ENCODE measurements at regions not wholly inside any gene's neighbourhood (a gene's known extent, or its start where the extent isn't known, plus 50 kb on each side); places are given as distances from the start of the nearest gene placed in this dataset.

DNA sequence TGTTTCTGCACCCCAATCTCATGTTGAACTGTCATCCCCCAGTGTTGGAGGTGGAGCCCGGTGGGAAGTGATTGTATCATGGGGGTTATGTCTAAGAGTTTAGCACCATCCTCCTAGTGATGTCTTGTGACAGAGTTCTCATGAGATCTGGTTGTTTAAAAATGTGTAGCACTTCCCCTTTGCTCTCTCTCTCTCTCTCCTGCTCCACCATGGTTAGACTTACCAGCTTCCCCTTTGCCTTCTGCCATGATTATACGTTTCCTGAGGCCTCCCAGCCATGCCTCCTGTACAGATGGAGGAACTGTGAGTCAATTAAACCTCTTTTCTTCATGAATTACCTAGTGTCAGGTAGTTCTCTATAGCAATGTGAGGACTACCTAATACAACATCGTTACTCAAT, 396.9 kb upstream of the LRATD1 start:
- DNase-seq, result no peak

DNA sequence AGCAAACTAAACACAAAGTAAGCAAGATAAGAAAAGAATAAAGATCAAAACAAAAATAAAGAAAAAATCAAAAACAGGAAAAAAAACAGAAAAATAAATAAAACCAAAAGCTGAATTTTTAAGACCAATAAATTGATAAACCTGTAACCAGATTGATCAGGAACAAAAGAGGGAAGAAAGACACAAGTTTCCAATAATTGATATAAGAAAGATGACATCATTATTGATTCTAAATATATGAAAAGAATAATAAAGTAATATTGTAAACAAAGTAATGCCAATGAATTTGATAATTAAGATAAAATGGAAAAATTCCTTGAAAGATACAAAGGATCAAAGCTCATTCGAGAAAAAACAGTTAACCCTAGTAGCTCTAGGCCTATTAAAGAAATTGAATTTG, 394.6 kb upstream of the LRATD1 start:
- DNase-seq, result no peak

- no peak for DNase-seq
Measured at GRCh38 chr2:14239605-14240004, 392.9 kb upstream of the LRATD1 start.

GRCh38 chr2:14240868-14241267, 391.6 kb upstream of the LRATD1 start:
- no peak for DNase-seq

GRCh38 chr2:14245901-14246300, 386.6 kb upstream of the LRATD1 start:
- no peak for DNase-seq

DNA sequence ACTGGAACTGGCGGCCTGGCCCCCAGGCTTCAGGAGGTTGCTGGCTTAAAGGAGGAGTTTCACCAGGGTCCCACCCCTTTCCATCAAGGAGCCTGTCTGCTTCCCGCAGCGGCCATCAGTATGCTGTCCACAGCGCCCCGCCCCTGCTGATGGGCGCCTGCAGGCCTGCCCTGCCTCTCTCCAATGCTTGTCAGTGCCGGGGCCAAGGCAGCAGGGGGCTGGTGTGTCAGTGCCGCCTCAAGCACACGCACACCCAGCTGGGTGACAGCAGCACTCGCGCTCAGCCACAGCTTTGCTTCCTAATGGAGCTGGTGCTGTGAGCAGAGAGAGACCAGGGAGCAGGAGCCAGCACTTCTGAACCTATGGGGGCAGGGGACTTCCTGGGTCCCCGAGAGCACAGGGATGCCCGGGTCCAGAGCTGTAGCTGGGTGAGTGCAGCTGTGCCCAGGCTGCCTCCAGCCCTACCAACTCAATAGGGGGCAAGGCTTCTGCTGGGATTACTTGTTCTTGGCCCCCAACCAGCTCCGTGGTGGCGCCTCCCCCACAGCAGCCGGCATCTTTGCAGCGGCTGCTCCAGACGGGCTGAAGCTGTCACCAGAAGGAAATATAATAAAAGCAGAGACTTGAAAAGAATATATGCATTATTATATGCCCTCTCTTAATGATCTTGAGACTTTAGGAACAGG, 377.2 kb upstream of the LRATD1 start:
- no peak for DNase-seq

DNA sequence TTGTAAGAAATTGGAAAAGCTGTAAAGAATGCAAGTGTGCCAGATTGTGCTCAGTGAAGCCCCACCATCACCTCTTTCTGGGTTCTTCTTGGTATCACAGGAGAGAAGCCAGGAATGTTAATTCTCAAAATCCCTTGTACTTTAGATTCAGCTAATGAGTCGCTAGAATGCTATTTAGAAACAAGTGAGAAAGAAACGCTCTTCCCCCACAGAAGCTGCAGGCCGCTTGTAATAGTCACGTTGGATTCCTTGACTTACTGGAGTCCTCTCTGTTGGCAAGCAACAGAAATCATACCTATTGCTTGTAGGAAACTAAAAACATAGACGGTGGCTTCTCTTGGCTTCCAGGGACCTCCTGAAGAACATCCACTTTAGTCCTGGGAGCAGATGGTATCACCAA, 375.6 kb upstream of the LRATD1 start:
- DNase-seq, result no peak

GRCh38 chr2:14257801-14258507, 374.6 kb upstream of the LRATD1 start:
- no peak for DNase-seq

- DNase-seq, result no peak
Measured at GRCh38 chr2:14261771-14262170, 370.7 kb upstream of the LRATD1 start.

DNA sequence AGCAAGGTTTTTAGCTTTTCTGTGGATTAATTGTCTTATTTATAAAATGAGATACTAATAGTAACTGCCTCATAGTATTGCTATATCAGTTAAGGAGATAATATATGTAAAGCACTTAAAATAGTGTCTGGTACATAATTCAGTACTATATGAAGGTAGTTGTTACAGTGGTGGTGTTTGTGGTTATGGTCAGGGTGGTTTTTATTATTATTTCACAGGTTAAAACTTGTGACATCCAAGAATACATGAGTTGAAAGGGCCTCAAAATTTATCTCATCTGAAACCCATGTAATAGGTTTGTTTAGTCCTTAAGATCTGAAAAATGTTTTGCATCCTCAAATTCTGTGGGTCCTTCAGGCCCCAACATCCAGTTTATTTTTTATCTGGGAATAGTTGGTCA, 369.5 kb upstream of the LRATD1 start:
- DNase-seq, result no peak

DNA sequence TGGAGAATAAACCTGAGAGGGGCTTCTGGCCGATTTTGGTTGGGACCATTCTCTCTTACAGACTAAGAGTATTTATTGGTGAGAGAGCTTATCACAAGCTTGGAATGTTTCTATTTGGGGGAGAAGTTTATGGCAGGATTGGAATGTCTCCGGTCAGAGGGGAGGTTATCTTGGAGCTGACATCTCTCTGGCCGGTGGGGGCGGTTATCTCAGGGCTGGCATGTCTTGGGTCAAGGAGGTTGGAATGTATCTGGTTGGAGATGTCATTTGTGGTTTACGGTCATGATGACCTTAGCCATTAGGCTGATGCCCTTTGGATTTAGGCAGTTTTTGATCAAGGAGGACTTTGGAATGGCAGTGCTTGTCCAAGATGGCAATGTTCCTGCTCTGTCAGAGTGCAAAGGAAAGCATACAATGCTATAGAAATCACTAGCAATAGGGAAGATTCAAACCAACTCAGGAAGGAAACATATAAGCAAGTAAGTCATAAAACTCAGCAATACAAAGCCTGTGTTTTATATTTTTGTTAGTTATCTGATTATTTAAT, 362.4 kb upstream of the LRATD1 start:
- DNase-seq, result no peak

- no peak for DNase-seq
Measured at GRCh38 chr2:14272396-14273075, 360.0 kb upstream of the LRATD1 start.

DNA sequence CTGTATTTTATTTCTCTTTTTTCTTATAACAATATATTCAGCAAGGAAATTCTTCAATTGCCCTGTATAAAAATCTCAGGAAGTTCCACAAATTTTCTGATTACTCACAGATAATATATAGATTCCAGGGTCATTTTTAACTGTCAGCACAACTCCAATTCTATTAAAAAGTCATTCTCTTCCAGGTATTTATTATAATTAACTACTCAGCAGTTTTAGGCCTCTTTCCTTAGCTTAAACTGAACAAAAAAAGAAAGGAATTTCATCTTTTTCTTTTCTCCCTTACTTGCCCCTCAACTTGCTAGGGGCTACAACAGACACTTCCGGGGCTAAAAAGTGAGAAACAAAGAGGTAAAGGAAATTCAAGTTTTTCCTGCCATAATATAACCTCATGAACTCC, 358.9 kb upstream of the LRATD1 start:
- DNase-seq, result no peak

GRCh38 chr2:14284244-14284643, 348.3 kb upstream of the LRATD1 start:
- DNase-seq, result no peak

DNA sequence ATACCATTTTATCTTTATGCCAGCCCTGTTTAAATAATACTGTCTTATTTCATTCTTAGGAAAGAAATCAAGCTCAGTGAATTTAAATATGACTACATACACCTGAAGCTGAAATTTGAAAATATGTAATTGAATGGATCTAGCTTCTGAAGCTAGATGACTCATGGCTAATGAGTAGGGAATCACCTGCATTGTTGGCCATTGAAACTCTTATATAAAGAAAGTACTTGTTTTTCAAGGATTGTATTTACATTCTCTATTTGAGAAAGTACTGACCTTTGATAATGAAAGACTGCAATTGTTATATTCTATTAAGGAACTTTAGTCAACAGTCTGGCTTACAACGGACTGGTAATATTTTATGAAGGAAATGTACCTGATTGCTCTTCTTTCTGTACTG, 346.7 kb upstream of the LRATD1 start:
- no peak for DNase-seq

- no peak for DNase-seq
Measured at GRCh38 chr2:14288016-14288415, 344.5 kb upstream of the LRATD1 start.

- DNase-seq, result no peak
Measured at GRCh38 chr2:14292964-14293363, 339.6 kb upstream of the LRATD1 start.

- no peak for DNase-seq
Measured at GRCh38 chr2:14297340-14297739, 335.2 kb upstream of the LRATD1 start.

DNA sequence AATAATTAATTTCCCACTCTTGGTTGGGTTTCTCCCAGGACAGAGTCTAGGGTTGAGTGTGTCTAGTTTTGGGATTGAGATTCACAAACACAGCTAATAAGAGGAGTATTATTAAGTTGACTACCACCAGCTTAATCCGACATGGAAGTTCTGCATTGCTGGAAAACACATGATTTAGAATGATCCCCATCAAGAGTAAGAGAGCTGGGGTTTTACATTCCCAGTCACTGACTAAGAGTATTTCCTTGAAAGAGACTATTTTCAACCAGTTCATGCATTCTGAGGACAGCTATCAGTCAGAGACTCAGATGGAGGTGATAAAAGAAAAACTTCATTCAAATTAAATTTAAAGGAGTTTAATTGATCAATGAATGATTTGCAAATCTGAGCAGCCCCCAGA, 334.6 kb upstream of the LRATD1 start:
- DNase-seq, result no peak

DNA sequence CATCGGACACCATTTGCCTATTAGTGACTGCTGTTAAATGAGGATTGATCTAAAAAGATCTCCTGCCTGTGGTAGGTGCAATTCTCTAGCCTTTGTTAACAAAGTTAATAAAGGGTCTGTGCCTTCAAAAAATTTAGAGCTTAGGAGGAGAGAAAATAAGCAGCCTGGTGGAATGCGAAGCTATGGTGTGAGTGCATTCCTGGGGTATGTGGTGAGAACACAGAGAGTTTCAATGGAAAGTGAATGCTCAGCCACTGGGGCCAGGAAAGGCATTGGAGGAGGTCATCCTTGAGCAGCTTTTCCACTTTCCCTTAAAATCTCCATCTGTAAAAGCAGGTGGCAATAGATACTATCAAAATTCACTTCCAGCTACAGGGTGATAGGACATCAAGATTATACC, 331.2 kb upstream of the LRATD1 start:
- DNase-seq, result no peak

- DNase-seq, result no peak
Measured at GRCh38 chr2:14303366-14304115, 329.0 kb upstream of the LRATD1 start.

DNA sequence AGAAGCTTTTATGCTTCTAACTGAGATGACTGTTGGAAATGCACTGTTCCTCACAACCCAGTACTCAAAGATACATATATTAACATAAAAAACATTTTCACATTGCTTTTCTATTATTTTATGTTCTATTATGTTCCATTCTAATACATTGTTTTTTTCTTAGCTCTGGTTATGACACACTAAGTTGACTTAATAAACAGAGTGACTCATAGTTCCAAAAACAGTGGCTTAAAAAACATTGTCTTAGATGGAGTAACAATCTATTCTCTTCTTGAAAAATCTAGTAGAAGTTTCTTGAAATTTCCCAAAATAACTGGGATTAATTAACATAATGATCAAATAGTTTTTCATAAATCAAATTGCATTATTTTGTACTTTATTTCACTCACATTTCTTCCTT, 328.2 kb upstream of the LRATD1 start:
- no peak for DNase-seq

DNA sequence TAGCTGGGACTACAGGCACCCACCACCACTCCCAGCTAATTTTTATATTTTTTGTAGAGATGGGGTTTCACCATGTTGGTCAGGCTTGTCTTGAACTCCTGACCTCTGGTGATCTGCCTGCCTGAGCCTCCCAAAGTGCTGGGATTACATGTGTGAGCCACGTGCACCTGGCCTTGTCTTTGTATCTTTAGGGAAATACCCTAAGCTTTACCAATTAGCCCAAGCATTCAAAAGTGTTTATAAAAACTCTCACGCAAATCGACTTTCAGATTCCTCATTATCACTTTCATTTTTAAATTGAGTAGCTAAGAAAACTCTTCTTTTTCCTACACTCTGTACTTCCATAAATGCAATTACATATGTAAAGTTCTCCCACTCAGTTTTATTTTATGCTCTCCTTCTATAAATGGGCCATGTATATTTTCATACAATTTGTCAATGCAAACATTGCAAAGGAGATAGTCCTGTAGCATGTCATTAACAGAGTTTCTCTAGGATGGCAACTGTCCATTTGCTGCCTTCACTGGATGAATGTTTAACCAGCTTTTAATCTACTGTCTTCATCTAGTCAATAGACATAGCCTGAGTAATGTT, 326.2 kb upstream of the LRATD1 start:
- DNase-seq, result no peak
